ENCODE measurements at regions not wholly inside any gene's neighbourhood (a gene's known extent, or its start where the extent isn't known, plus 50 kb on each side); places are given as distances from the start of the nearest gene placed in this dataset.

DNA sequence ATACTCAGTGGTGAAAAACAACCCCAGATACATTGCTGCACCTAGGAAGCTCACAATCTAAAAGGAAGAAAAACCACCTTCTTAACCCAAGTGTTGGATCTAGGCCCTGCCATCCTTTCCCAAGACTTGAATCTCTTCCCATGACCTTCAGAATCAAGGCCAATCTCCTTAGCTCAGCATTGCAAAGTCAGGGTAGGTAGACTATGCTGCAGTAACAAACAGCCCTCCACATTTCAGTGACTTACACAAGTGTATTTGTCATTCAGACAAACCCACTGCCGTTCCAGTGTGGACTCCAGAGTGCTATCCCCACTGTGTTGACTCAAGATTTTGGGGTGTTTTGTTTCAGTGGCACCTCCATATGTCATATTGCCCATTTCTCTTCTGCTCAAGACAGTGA is 278.4 kb downstream of the UACA start:
- TF ChIP-seq, protein P1, sequence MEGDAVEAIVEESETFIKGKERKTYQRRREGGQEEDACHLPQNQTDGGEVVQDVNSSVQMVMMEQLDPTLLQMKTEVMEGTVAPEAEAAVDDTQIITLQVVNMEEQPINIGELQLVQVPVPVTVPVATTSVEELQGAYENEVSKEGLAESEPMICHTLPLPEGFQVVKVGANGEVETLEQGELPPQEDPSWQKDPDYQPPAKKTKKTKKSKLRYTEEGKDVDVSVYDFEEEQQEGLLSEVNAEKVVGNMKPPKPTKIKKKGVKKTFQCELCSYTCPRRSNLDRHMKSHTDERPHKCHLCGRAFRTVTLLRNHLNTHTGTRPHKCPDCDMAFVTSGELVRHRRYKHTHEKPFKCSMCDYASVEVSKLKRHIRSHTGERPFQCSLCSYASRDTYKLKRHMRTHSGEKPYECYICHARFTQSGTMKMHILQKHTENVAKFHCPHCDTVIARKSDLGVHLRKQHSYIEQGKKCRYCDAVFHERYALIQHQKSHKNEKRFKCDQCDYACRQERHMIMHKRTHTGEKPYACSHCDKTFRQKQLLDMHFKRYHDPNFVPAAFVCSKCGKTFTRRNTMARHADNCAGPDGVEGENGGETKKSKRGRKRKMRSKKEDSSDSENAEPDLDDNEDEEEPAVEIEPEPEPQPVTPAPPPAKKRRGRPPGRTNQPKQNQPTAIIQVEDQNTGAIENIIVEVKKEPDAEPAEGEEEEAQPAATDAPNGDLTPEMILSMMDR (IDR thresholded peaks at IDR 0.05), result no peak
- no peak for TF ChIP-seq POLR2A (IDR thresholded peaks at IDR 0.05)
